ENCODE measurements at regions not wholly inside any gene's neighbourhood (a gene's known extent, or its start where the extent isn't known, plus 50 kb on each side); places are given as distances from the start of the nearest gene placed in this dataset.
A peak's percentile ranks its signal among the peaks of the same experiment; 100 is the strongest.

DNA sequence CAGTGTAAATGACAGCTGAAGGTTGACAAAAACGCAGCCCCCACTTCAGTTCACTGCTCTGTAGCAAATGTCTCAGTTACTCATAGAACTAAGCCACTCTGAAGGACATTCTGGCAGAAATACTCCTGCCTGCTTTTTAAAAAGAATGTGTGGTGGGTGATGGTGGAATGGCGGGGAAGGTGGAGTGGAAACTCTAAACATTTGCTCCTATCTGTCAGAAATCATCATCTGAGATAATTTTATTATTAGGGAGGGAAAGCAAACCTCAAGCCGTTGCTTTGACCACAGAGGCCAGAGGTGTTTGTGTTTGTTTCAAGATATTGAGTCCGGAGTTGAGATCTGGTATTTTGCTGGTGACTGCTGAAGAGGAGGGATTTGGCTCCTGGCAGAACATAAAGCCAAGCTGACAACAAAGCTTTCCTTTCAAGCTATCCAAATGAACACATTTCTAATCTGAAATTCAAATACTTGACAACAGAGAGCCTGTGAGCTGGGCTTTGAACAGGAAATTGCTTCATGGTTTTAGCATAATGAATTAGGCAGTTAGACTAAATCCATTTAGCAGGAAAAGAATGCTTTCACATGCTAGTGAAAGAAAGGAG lies 362.7 kb downstream of the CSNK1G3 start:
- Mint-ChIP-seq H3K9me3 (peaks cover 0 to 2% of the 10 kb centered on the region in 2 experiments; a peak in 1 of 5 replicates), H3K36me3 (ENCODE audit: insufficient read depth in 1 of 3, low read depth in 3 of 3) (peaks cover 0 to 11% (median 7%) of the 10 kb centered on the region in 3 experiments; a peak in 2 of 7 replicates), H3K27me3 (ENCODE audit: low read depth) (no peaks in the 10 kb centered on the region), H3K27ac (peak overlapping the region; percentile 94 to 100 (median 99)), H3K4me3 (peak overlapping the region; percentile 42 to 66; a peak in 4 of 5 replicates), H3K4me1 (peaks cover 57% of the 10 kb centered on the region in 2 experiments)
- H3K27me3 ChIP-seq (ENCODE audit: insufficient read depth, low read length), result no peaks in the 10 kb centered on the region; the same call in 1 of the 2 replicates
- no peak overlapping the region for H2AFZ ChIP-seq (ENCODE audit: low read length)
- H3K4me2 ChIP-seq (ENCODE audit: insufficient read depth, insufficient read length, low read length), result peak overlapping the region; percentile 60
- no peak overlapping the region for H2BK12ac ChIP-seq (ENCODE audit: insufficient read length, low read depth, low read length)
- WGBS (ENCODE audit: extremely low coverage, insufficient read length, low lambda C conversion rate), result no CpG with 5 or more reads among the region's 4 CpGs
- no peak overlapping the region for H3K4ac ChIP-seq (ENCODE audit: low read depth, low read length)
- no peak overlapping the region for H2BK120ac ChIP-seq (ENCODE audit: low read depth, low read length, poor library complexity, severe bottlenecking)
- DNase-seq, result no peak
- no peak overlapping the region for H4K8ac ChIP-seq (replicated peaks; ENCODE audit: insufficient read length, low read depth, low read length)
- H3K23me2 ChIP-seq (ENCODE audit: insufficient read length, low read depth, low read length, poor library complexity, severe bottlenecking), result peaks cover 3% of the 10 kb centered on the region
- TF ChIP-seq, protein P1, sequence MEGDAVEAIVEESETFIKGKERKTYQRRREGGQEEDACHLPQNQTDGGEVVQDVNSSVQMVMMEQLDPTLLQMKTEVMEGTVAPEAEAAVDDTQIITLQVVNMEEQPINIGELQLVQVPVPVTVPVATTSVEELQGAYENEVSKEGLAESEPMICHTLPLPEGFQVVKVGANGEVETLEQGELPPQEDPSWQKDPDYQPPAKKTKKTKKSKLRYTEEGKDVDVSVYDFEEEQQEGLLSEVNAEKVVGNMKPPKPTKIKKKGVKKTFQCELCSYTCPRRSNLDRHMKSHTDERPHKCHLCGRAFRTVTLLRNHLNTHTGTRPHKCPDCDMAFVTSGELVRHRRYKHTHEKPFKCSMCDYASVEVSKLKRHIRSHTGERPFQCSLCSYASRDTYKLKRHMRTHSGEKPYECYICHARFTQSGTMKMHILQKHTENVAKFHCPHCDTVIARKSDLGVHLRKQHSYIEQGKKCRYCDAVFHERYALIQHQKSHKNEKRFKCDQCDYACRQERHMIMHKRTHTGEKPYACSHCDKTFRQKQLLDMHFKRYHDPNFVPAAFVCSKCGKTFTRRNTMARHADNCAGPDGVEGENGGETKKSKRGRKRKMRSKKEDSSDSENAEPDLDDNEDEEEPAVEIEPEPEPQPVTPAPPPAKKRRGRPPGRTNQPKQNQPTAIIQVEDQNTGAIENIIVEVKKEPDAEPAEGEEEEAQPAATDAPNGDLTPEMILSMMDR (conservative IDR thresholded peaks at IDR 0.05), result no peak
- no peaks in the 10 kb centered on the region for H3K9me3 ChIP-seq (ENCODE audit: control insufficient read depth, low read depth, low read length)
- H3K18ac ChIP-seq (ENCODE audit: insufficient read length, low read depth, low read length), result no peak overlapping the region
- no peak overlapping the region for H2BK20ac ChIP-seq (ENCODE audit: low read depth, low read length, poor library complexity, severe bottlenecking)
- H2BK5ac ChIP-seq (ENCODE audit: insufficient read length, low read length), result no peak overlapping the region
- H2BK15ac ChIP-seq (ENCODE audit: low read depth, low read length), result no peak overlapping the region
- H3K9ac ChIP-seq (ENCODE audit: extremely low read depth, insufficient read length, low read length), result no peak overlapping the region
- no peak overlapping the region for H3T11ph ChIP-seq (ENCODE audit: low read length)
- no peak overlapping the region for H4K91ac ChIP-seq (ENCODE audit: insufficient read length, low read depth, low read length)
- H3K14ac ChIP-seq (ENCODE audit: insufficient read depth, low read length), result no peak overlapping the region
- no peak overlapping the region for H3K56ac ChIP-seq (ENCODE audit: insufficient read length, low read depth, low read length)
- H3K79me2 ChIP-seq (ENCODE audit: insufficient read depth, low read length), result no peaks in the 10 kb centered on the region
- H3K4me1 ChIP-seq (ENCODE audit: insufficient read depth, low read length), result peaks cover 15% of the 10 kb centered on the region
- peak overlapping the region; percentile 92 for H3K27ac ChIP-seq (ENCODE audit: insufficient read length, low read depth, low read length)
- H3K23ac ChIP-seq (ENCODE audit: insufficient read length, low read depth, low read length), result no peak overlapping the region
- H3K79me1 ChIP-seq (ENCODE audit: insufficient read depth, low read depth, low read length, poor library complexity, severe bottlenecking), result no peaks in the 10 kb centered on the region
- H4K20me1 ChIP-seq (ENCODE audit: control insufficient read depth, insufficient read depth, insufficient read length), result no peaks in the 10 kb centered on the region
- no peak overlapping the region for H4K5ac ChIP-seq (ENCODE audit: insufficient read length, low read depth, low read length)
- H2AK5ac ChIP-seq (ENCODE audit: insufficient read length, low read length), result no peak overlapping the region
